IMR-90 (cell line): ENCODE measurements at regions not wholly inside any gene's neighbourhood (a gene's known extent, or its start where the extent isn't known, plus 50 kb on each side); places are given as distances from the start of the nearest gene placed in this dataset.
A peak's percentile ranks its signal among the peaks of the same experiment; 100 is the strongest.

Experiments
- ATAC-seq: fragments of 200-7000 bp; cut with Tn5 transposase; 2 replicates; pipeline ENCODE4 v1.9.1; 2020; ENCODE audit warnings: low read depth, mild to moderate bottlenecking, moderate library complexity
- BruUV-seq: library from RNA; stranded (reverse); fragments of 400-500 nt; replicated peaks from 2 replicates; lab custom pipeline; 2021; lab: Mats Ljungman, UMichigan
- CTCF ChIA-PET: fragments of 300-600 bp; formaldehyde crosslinking; extraction: SDS; loops from one replicate; lab custom pipeline; 2021; ENCODE audit warnings: antibody characterized with exemption; lab: Yijun Ruan, JAX
- POLR2A ChIA-PET: fragments of 300-600 bp; sonication (Branson Sonifier 250); formaldehyde crosslinking; loops from one replicate; lab custom pipeline; 2022; ENCODE audit warnings: antibody characterized with exemption; ENCODE audit not compliant: unreplicated experiment; lab: Charles Lee
- DNase-seq: peaks from one replicate; pipeline ENCODE4 v3.0.0; 2013
- H2AFZ ChIP-seq: replicated peaks from 2 replicates; pipeline ENCODE3; 2013; ENCODE audit warnings: low read length, mild to moderate bottlenecking; ENCODE audit not compliant: poor library complexity
- H2AK5ac ChIP-seq: 2 replicates; pipeline ENCODE4 v1.6.1; 2013; ENCODE audit warnings: low read depth, low read length, inconsistent platforms
- H2AK9ac ChIP-seq: replicated peaks from 2 replicates; pipeline ENCODE3; 2013; ENCODE audit warnings: mild to moderate bottlenecking, low read depth, low read length, moderate library complexity; ENCODE audit not compliant: poor library complexity
- H2BK120ac ChIP-seq: 2 replicates; pipeline ENCODE4 v1.6.1; 2013; ENCODE audit warnings: low read depth, low read length, inconsistent platforms
- H2BK15ac ChIP-seq: 3 replicates; pipeline ENCODE4 v1.6.1; 2013; ENCODE audit warnings: low read depth, low read length, inconsistent platforms
- H2BK20ac ChIP-seq: 2 replicates; pipeline ENCODE4 v1.6.1; 2013; ENCODE audit warnings: low read depth, mild to moderate bottlenecking, inconsistent platforms, low read length, moderate library complexity
- H2BK5ac ChIP-seq: 2 replicates; pipeline ENCODE4 v1.6.1; 2013; ENCODE audit warnings: mild to moderate bottlenecking, low read depth, low read length, inconsistent platforms; ENCODE audit not compliant: poor library complexity, severe bottlenecking
- H3K14ac ChIP-seq: replicated peaks from 2 replicates; pipeline ENCODE4 v1.6.1; 2013; ENCODE audit warnings: low read depth, low read length, inconsistent platforms
- H3K18ac ChIP-seq: 2 replicates; pipeline ENCODE4 v1.6.1; 2013; ENCODE audit warnings: low read depth, low read length, control low read depth
- H3K23ac ChIP-seq: 2 replicates; pipeline ENCODE4 v1.6.1; 2013; ENCODE audit warnings: low read depth, low read length, inconsistent platforms
- H3K27ac ChIP-seq: 2 replicates; pipeline ENCODE4 v1.5.1; 2013; ENCODE audit warnings: mild to moderate bottlenecking, control low read depth, low read length; ENCODE audit not compliant: insufficient read depth
- H3K27me3 ChIP-seq: 2 replicates; pipeline ENCODE4 v1.6.1; 2013; ENCODE audit warnings: low read length; ENCODE audit not compliant: control insufficient read depth, insufficient read depth
- H3K36me3 ChIP-seq: 2 replicates; pipeline ENCODE4 v1.6.1; 2013; ENCODE audit warnings: low read length, mixed read lengths; ENCODE audit not compliant: control insufficient read depth, insufficient read depth
- H3K4ac ChIP-seq: 2 replicates; pipeline ENCODE4 v1.6.1; 2013; ENCODE audit warnings: low read depth, low read length, inconsistent platforms
- H3K4me1 ChIP-seq: 2 replicates; pipeline ENCODE4 v1.6.1; 2013; ENCODE audit warnings: low read length, mixed read lengths; ENCODE audit not compliant: control insufficient read depth, insufficient read depth
- H3K4me2 ChIP-seq: 2 replicates; pipeline ENCODE4 v1.6.1; 2013; ENCODE audit warnings: low read depth, mild to moderate bottlenecking, control low read depth, low read length, moderate library complexity
- H3K4me3 ChIP-seq: 2 replicates; pipeline ENCODE4 v1.5.1; 2013; ENCODE audit warnings: low read depth, mild to moderate bottlenecking, control low read depth, low read length, moderate library complexity; ENCODE audit not compliant: insufficient read depth
- H3K56ac ChIP-seq: 2 replicates; pipeline ENCODE4 v1.6.1; 2013; ENCODE audit warnings: low read length, inconsistent platforms; ENCODE audit not compliant: insufficient read depth; ENCODE audit errors: extremely low read depth
- H3K79me1 ChIP-seq, 2 experiments: 2 replicates each; pipeline ENCODE4 v1.6.1; 2013; ENCODE audit warnings: low read length in 2 of 2, inconsistent platforms in 1 of 2, low read depth in 1 of 2
- H3K9ac ChIP-seq: 2 replicates; pipeline ENCODE4 v1.6.1; 2013; ENCODE audit warnings: low read depth, low read length, control low read depth
- H3K9me1 ChIP-seq: 2 replicates; pipeline ENCODE4 v1.6.1; 2013; ENCODE audit warnings: low read length, inconsistent platforms; ENCODE audit not compliant: insufficient read depth
- H3K9me3 ChIP-seq: 2 replicates; pipeline ENCODE4 v1.6.1; 2013; ENCODE audit warnings: low read length; ENCODE audit not compliant: control insufficient read depth, insufficient read depth
- H4K20me1 ChIP-seq: 2 replicates; pipeline ENCODE4 v1.6.1; 2013; ENCODE audit warnings: low read length, inconsistent platforms; ENCODE audit not compliant: insufficient read depth
- H4K5ac ChIP-seq: 2 replicates; pipeline ENCODE4 v1.6.1; 2013; ENCODE audit warnings: mild to moderate bottlenecking, low read depth, low read length, control low read depth
- H4K8ac ChIP-seq, 2 experiments: 2 replicates each; pipeline ENCODE4 v1.6.1; 2013; ENCODE audit warnings: low read depth in 2 of 2, low read length in 2 of 2, control low read depth in 1 of 2, inconsistent platforms in 1 of 2
- H4K91ac ChIP-seq: 2 replicates; pipeline ENCODE4 v1.6.1; 2013; ENCODE audit warnings: low read depth, low read length, inconsistent platforms; ENCODE audit not compliant: insufficient read depth
- BHLHE40 ChIP-seq: fragments of 150-350 bp; IDR thresholded peaks from 2 replicates; pipeline ENCODE4 v1.6.1; 2016; ENCODE audit warnings: mild to moderate bottlenecking, low read depth, low read length
- CEBPB ChIP-seq: IDR thresholded peaks from 2 replicates; pipeline ENCODE4 v1.6.1; 2012; ENCODE audit warnings: low read depth, low read length, improper control_type of control experiment
- MAFK ChIP-seq: IDR thresholded peaks from 2 replicates; pipeline ENCODE4 v1.6.1; 2012; ENCODE audit warnings: low read depth, low read length, improper control_type of control experiment
- MXI1 ChIP-seq: IDR thresholded peaks from 2 replicates; pipeline ENCODE4 v1.6.1; 2012; ENCODE audit warnings: low read depth, mild to moderate bottlenecking, low read length, moderate library complexity, borderline replicate concordance
- POLR2A ChIP-seq: IDR thresholded peaks from 2 replicates; pipeline ENCODE4 v1.6.1; 2012; ENCODE audit warnings: mild to moderate bottlenecking, low read depth, low read length
- RAD21 ChIP-seq: IDR thresholded peaks from 2 replicates; pipeline ENCODE4 v1.6.1; 2012; ENCODE audit warnings: low read length, improper control_type of control experiment
- RFX5 ChIP-seq: IDR thresholded peaks from 2 replicates; pipeline ENCODE4 v1.8.0; 2012; ENCODE audit warnings: low read depth, mild to moderate bottlenecking, low read length, moderate library complexity
- SMC3 ChIP-seq: fragments of 150-350 bp; IDR thresholded peaks from 2 replicates; pipeline ENCODE4 v1.6.1; 2016; ENCODE audit warnings: low read depth, mild to moderate bottlenecking, antibody characterized with exemption, low read length, moderate library complexity
- WGBS, 2 experiments: methylation state at CpG; one replicate each; pipeline versions ENCODE4 v1.1.5 to v1.1.7; 2013; ENCODE audit warnings: missing lambda C conversion rate in 2 of 2; ENCODE audit not compliant: insufficient read length in 1 of 2; ENCODE audit errors: extremely low coverage in 2 of 2; 5-methylcytosine and 5-hydroxymethylcytosine counted together
- dilution Hi-C: fragments of 300-500 bp; cut with HindIII; formaldehyde crosslinking; loops from one replicate; pipeline ENCODE4 v1.14.3; 2018; ENCODE audit warnings: low sequenced_read_pairs; ENCODE audit not compliant: unreplicated experiment
- in situ Hi-C: fragments of 300-500 bp; cut with MboI; formaldehyde crosslinking; loops from 3 replicates; pipeline ENCODE4 v1.14.3; 2019; ENCODE audit warnings: low sequenced_read_pairs, inconsistent platforms, mixed read lengths
- intact Hi-C: fragments of 100-400 bp; cut with micrococcal nuclease; formaldehyde crosslinking; loops from 2 replicates; pipeline ENCODE4 v1.10.0; 2022
- TF ChIP-seq, protein P1 (sequence below): fragments of 150-350 bp; IDR thresholded peaks from 2 replicates; pipeline ENCODE4 v1.6.1; 2017; ENCODE audit warnings: mild to moderate bottlenecking, antibody characterized with exemption, low read length, low read depth
- TF ChIP-seq, protein P2 (sequence below): conservative IDR thresholded peaks from 2 replicates; pipeline ENCODE4 v1.5.1; 2012; ENCODE audit warnings: mild to moderate bottlenecking, low read depth, low read length, improper control_type of control experiment

DNA sequence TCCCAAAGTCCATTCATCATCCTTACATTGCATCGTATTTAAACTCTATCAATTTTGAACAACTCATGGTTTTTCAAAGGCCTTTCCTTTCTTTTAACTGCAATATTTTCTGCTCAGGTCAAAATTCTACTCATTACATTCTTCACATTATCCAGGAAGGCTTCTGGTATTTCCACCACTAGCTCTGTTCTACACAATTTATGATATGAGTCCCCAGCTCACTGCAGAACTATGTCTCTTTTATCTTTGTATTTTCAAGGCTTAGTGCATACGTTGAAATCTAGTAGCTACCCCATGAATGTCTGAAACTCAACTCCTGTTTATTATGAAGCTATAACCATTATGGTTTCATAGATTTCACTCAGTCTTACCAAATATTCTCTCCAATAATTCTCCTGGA is 282.9 kb downstream of the DUSP6 start (continued):
- TF ChIP-seq, protein P1, sequence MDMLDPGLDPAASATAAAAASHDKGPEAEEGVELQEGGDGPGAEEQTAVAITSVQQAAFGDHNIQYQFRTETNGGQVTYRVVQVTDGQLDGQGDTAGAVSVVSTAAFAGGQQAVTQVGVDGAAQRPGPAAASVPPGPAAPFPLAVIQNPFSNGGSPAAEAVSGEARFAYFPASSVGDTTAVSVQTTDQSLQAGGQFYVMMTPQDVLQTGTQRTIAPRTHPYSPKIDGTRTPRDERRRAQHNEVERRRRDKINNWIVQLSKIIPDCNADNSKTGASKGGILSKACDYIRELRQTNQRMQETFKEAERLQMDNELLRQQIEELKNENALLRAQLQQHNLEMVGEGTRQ = no peak

DNA sequence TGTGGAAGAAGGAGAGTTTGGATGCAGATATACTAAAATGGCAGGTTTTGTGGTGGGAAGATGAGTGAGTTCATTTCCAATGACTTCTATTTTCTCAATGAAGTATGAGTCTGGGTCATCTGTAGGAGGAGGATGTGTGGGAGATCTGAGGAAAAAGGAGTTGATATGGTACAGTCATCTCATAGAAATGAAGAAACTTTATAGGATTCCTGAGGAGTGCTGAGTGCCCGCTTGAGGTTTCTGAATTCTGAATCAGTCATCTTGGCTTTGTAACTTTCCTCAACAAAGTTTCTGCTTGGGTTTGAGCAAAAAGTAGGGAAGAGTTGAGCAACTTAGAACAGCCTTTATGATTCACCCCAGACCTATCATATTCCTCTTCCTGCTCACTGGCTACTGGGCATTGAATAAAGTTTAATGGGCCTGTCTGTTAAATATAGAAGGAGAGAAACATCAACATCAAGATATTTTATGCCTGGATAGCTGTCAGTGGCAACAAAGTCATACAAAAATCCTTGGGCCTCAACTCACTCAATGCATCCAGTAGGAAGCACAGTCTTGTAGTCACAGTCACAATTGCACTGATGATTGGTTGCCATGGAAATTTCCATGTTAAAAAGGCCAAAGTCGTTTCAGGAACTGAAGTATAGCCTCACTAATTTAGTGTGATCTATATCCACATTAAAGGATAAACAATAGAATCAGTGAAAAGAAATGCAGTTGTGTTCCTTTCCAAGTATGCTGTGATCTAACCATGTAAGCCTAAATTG is 284.7 kb downstream of the DUSP6 start:
- H2AFZ ChIP-seq = no peak overlapping the region
- ChIA-PET POLR2A (no interaction called here), CTCF (no interaction called here)
- H2AK5ac ChIP-seq = 0 out of 2 replicates have a peak overlapping the region, but pooled peaks have one; percentile 65
- ATAC-seq (peak; percentile 88), DNase-seq (peak; percentile 94)
- no peak overlapping the region for H2AK9ac ChIP-seq
- WGBS, 2 experiments = no CpG with 5 or more reads among the region's 2 CpGs
- no peaks in the 10 kb centered on the region for H3K9me3 ChIP-seq
- H2BK120ac ChIP-seq = peak overlapping the region; percentile 81; the same call in 1 of the 2 replicates
- no TSS peak for BruUV-seq
- dilution Hi-C loops = no loop called here
- H3K4me1 ChIP-seq = peaks cover 6% of the 10 kb centered on the region; the same call in 1 of the 2 replicates
- intact Hi-C loops = loop anchor here (5.0 kb wide), 1 partner anchor 285 kb away; the partner anchor contains the start of gene DUSP6
- H3K18ac ChIP-seq = peak overlapping the region; percentile 96; the same call in 1 of the 2 replicates
- no peak overlapping the region for H3K4me3 ChIP-seq
- H3K79me1 ChIP-seq = no peaks in the 10 kb centered on the region
- peak overlapping the region; percentile 55; the same call in 1 of the 2 replicates for H3K4me2 ChIP-seq
- peak overlapping the region; percentile 22; the same call in 1 of the 2 replicates for H3K56ac ChIP-seq
- peak overlapping the region; percentile 57; the same call in 1 of the 2 replicates for H3K4ac ChIP-seq
- no peak overlapping the region for H3K9ac ChIP-seq
- H4K20me1 ChIP-seq = no peaks in the 10 kb centered on the region
- peak overlapping the region; percentile 34 for H3K14ac ChIP-seq
- H4K91ac ChIP-seq = no peak overlapping the region
- H3K27me3 ChIP-seq = no peaks in the 10 kb centered on the region
- peak overlapping the region in 1 of 2 experiments; percentile 47; a peak in 2 of 4 replicates for H4K8ac ChIP-seq
- in situ Hi-C loops = no loop called here
- 0 out of 3 replicates have a peak overlapping the region, but pooled peaks have one; percentile 30 for H2BK15ac ChIP-seq
- peak overlapping the region; percentile 96 for H2BK5ac ChIP-seq
- no peaks in the 10 kb centered on the region for H3K36me3 ChIP-seq
- 0 out of 2 replicates have a peak, but pooled peaks cover 3% of the 10 kb centered on the region for H3K9me1 ChIP-seq
- H3K23ac ChIP-seq = peak overlapping the region; percentile 80; the same call in 1 of the 2 replicates
- H4K5ac ChIP-seq = peak overlapping the region; percentile 89; the same call in 1 of the 2 replicates
- peak overlapping the region; percentile 76; the same call in 1 of the 2 replicates for H2BK20ac ChIP-seq
- no peak overlapping the region for H3K27ac ChIP-seq
- TF ChIP-seq, protein P1 = no peak
- TF ChIP-seq SMC3 = no peak
- TF ChIP-seq CEBPB = peak; percentile 95
- 0 out of 2 replicates have a peak, but pooled peaks have one; percentile 15 for TF ChIP-seq MAFK
- TF ChIP-seq, protein P2, sequence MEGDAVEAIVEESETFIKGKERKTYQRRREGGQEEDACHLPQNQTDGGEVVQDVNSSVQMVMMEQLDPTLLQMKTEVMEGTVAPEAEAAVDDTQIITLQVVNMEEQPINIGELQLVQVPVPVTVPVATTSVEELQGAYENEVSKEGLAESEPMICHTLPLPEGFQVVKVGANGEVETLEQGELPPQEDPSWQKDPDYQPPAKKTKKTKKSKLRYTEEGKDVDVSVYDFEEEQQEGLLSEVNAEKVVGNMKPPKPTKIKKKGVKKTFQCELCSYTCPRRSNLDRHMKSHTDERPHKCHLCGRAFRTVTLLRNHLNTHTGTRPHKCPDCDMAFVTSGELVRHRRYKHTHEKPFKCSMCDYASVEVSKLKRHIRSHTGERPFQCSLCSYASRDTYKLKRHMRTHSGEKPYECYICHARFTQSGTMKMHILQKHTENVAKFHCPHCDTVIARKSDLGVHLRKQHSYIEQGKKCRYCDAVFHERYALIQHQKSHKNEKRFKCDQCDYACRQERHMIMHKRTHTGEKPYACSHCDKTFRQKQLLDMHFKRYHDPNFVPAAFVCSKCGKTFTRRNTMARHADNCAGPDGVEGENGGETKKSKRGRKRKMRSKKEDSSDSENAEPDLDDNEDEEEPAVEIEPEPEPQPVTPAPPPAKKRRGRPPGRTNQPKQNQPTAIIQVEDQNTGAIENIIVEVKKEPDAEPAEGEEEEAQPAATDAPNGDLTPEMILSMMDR = no peak
- no peak for TF ChIP-seq RFX5
- peak; percentile 12; the same call in 1 of the 2 replicates for TF ChIP-seq RAD21
- TF ChIP-seq POLR2A = no peak
- no peak for TF ChIP-seq BHLHE40
- no peak for TF ChIP-seq MXI1
